ENCODE measurements at regions not wholly inside any gene's neighbourhood (a gene's known extent, or its start where the extent isn't known, plus 50 kb on each side); places are given as distances from the start of the nearest gene placed in this dataset.

GRCh38 chr11:80122211-80122610, 681.4 kb upstream of the TENM4 start:
- H4K91ac ChIP-seq (ENCODE audit: low read depth, low read length), result no peak overlapping the region
- DNase-seq, result no peak
- no peak overlapping the region for H2AK5ac ChIP-seq (ENCODE audit: low read length)
- H2BK5ac ChIP-seq (ENCODE audit: low read depth, low read length, poor library complexity), result no peak overlapping the region
- no peak overlapping the region for H4K12ac ChIP-seq (ENCODE audit: low read depth, low read length)
- H3K4me3 ChIP-seq (ENCODE audit: low read depth, low read length), result no peak overlapping the region
- no peak overlapping the region for H3K4ac ChIP-seq (ENCODE audit: low read depth, low read length)
- no peaks in the 10 kb centered on the region for H3K79me2 ChIP-seq (ENCODE audit: control insufficient read depth, insufficient read depth, low read length, poor library complexity)
- no peak overlapping the region for H3K4me2 ChIP-seq (ENCODE audit: low read length)
- no peak overlapping the region for H3K23ac ChIP-seq (ENCODE audit: low read length)
- H3K18ac ChIP-seq (ENCODE audit: low read length), result no peak overlapping the region
- no peaks in the 10 kb centered on the region for H3K27me3 ChIP-seq (ENCODE audit: insufficient read depth, low read length)
- no peak overlapping the region for H2BK12ac ChIP-seq (ENCODE audit: low read length)
- no peaks in the 10 kb centered on the region for H3K79me1 ChIP-seq (ENCODE audit: low read length)
- no peaks in the 10 kb centered on the region for H3K4me1 ChIP-seq (ENCODE audit: control insufficient read depth in 1 of 2, insufficient read depth in 2 of 2, low read length in 2 of 2)
- H3K36me3 ChIP-seq (ENCODE audit: control insufficient read depth in 1 of 2, insufficient read depth in 2 of 2, low read length in 2 of 2), result no peaks in the 10 kb centered on the region
- no peak overlapping the region for H2BK120ac ChIP-seq (ENCODE audit: insufficient read depth, low read length, poor library complexity)
- H3K9me3 ChIP-seq (ENCODE audit: insufficient read depth, low read depth, low read length), result peaks cover 5% of the 10 kb centered on the region
- no peak overlapping the region for H3K27ac ChIP-seq (ENCODE audit: low read depth, low read length)
- H2AFZ ChIP-seq (ENCODE audit: insufficient read depth, low read length, poor library complexity), result no peak overlapping the region
- no peak overlapping the region for H3K9ac ChIP-seq (ENCODE audit: low read length)
- H4K8ac ChIP-seq (ENCODE audit: low read depth, low read length), result no peak overlapping the region
- WGBS (ENCODE audit: extremely low coverage, insufficient coverage, insufficient read length), result no CpG with 5 or more reads among the region's 2 CpGs
- H3K14ac ChIP-seq (ENCODE audit: low read length), result no peak overlapping the region

- H3K27ac ChIP-seq (ENCODE audit: low read depth, low read length), result no peak overlapping the region
- no peak overlapping the region for H3K4me3 ChIP-seq (ENCODE audit: low read depth, low read length)
- H2BK5ac ChIP-seq (ENCODE audit: low read depth, low read length, poor library complexity), result no peak overlapping the region
Measured at GRCh38 chr11:80118073-80118472, 677.2 kb upstream of the TENM4 start.

GRCh38 chr11:80116796-80117195, 676.0 kb upstream of the TENM4 start:
- H2BK120ac ChIP-seq (ENCODE audit: insufficient read depth, low read length, poor library complexity), result no peak overlapping the region
- H3K79me2 ChIP-seq (ENCODE audit: control insufficient read depth, insufficient read depth, low read length, poor library complexity), result no peaks in the 10 kb centered on the region
- no peak overlapping the region for H2AK5ac ChIP-seq (ENCODE audit: low read length)
- no peak overlapping the region for H2BK12ac ChIP-seq (ENCODE audit: low read length)
- H3K4me2 ChIP-seq (ENCODE audit: low read length), result no peak overlapping the region
- no peak overlapping the region for H4K91ac ChIP-seq (ENCODE audit: low read depth, low read length)
- H3K4me1 ChIP-seq (ENCODE audit: control insufficient read depth in 1 of 2, insufficient read depth in 2 of 2, low read length in 2 of 2), result no peaks in the 10 kb centered on the region
- no peak for DNase-seq
- H3K9me3 ChIP-seq (ENCODE audit: insufficient read depth, low read depth, low read length), result no peaks in the 10 kb centered on the region
- no peak overlapping the region for H3K14ac ChIP-seq (ENCODE audit: low read length)
- H3K79me1 ChIP-seq (ENCODE audit: low read length), result no peaks in the 10 kb centered on the region
- H3K9ac ChIP-seq (ENCODE audit: low read length), result no peak overlapping the region
- H3K18ac ChIP-seq (ENCODE audit: low read length), result no peak overlapping the region
- no peak overlapping the region for H3K27ac ChIP-seq (ENCODE audit: low read depth, low read length)
- H3K23ac ChIP-seq (ENCODE audit: low read length), result no peak overlapping the region
- H3K4me3 ChIP-seq (ENCODE audit: low read depth, low read length), result no peak overlapping the region
- no peaks in the 10 kb centered on the region for H3K27me3 ChIP-seq (ENCODE audit: insufficient read depth, low read length)
- no CpG with 5 or more reads among the region's 3 CpGs for WGBS (ENCODE audit: extremely low coverage, insufficient coverage, insufficient read length)
- no peak overlapping the region for H2BK5ac ChIP-seq (ENCODE audit: low read depth, low read length, poor library complexity)
- no peak overlapping the region for H3K4ac ChIP-seq (ENCODE audit: low read depth, low read length)
- H4K8ac ChIP-seq (ENCODE audit: low read depth, low read length), result no peak overlapping the region
- H3K36me3 ChIP-seq (ENCODE audit: control insufficient read depth in 1 of 2, insufficient read depth in 2 of 2, low read length in 2 of 2), result no peaks in the 10 kb centered on the region
- H2AFZ ChIP-seq (ENCODE audit: insufficient read depth, low read length, poor library complexity), result no peak overlapping the region
- no peak overlapping the region for H4K12ac ChIP-seq (ENCODE audit: low read depth, low read length)

More at GRCh38 chr11:80118073-80118472, 677.2 kb upstream of the TENM4 start:
- Histone ChIP-seq H3K27me3 (ENCODE audit: insufficient read depth, low read length) (no peaks in the 10 kb centered on the region), H3K23ac (ENCODE audit: low read length) (no peak overlapping the region), H3K9ac (ENCODE audit: low read length) (no peak overlapping the region), H3K79me1 (ENCODE audit: low read length) (no peaks in the 10 kb centered on the region), H2BK12ac (ENCODE audit: low read length) (no peak overlapping the region), H3K4ac (ENCODE audit: low read depth, low read length) (no peak overlapping the region), H4K12ac (ENCODE audit: low read depth, low read length) (no peak overlapping the region), H3K18ac (ENCODE audit: low read length) (no peak overlapping the region), H2BK120ac (ENCODE audit: insufficient read depth, low read length, poor library complexity) (no peak overlapping the region), H3K4me1 (ENCODE audit: control insufficient read depth in 1 of 2, insufficient read depth in 2 of 2, low read length in 2 of 2) (no peaks in the 10 kb centered on the region), H3K36me3 (ENCODE audit: control insufficient read depth in 1 of 2, insufficient read depth in 2 of 2, low read length in 2 of 2) (no peaks in the 10 kb centered on the region), H2AK5ac (ENCODE audit: low read length) (no peak overlapping the region), H3K14ac (ENCODE audit: low read length) (no peak overlapping the region), H4K8ac (ENCODE audit: low read depth, low read length) (no peak overlapping the region), H3K4me2 (ENCODE audit: low read length) (no peak overlapping the region), H4K91ac (ENCODE audit: low read depth, low read length) (no peak overlapping the region), H3K79me2 (ENCODE audit: control insufficient read depth, insufficient read depth, low read length, poor library complexity) (no peaks in the 10 kb centered on the region), H2AFZ (ENCODE audit: insufficient read depth, low read length, poor library complexity) (no peak overlapping the region), H3K9me3 (ENCODE audit: insufficient read depth, low read depth, low read length) (no peaks in the 10 kb centered on the region)
- DNase-seq, result no peak
- WGBS (ENCODE audit: extremely low coverage, insufficient coverage, insufficient read length), result no CpG with 5 or more reads among the region's 2 CpGs

DNA sequence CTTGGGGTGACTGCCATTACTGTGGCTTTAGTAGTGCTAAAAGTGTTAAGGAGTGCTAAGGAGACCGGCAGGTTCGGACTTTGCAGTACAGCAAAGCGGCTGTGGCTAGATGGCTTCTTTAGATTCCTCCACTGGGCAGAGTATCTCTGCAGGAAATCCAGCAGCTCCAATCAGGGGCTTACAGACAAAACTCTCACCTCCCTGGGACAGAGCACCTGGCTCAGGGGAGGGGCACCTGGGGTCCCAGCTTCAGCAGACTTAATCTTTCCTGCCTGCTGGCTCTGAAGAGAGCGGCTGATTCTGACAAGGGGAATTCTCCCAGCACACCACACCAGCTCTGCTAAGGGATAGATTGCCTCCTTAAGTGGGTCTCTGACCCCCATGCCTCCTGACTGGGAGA, 668.8 kb upstream of the TENM4 start:
- Histone ChIP-seq H3K4me3 (ENCODE audit: low read depth, low read length) (no peak overlapping the region), H2AK5ac (ENCODE audit: low read length) (no peak overlapping the region), H3K14ac (ENCODE audit: low read length) (no peak overlapping the region), H3K79me1 (ENCODE audit: low read length) (no peaks in the 10 kb centered on the region), H3K9ac (ENCODE audit: low read length) (no peak overlapping the region), H3K9me3 (ENCODE audit: insufficient read depth, low read depth, low read length) (no peaks in the 10 kb centered on the region), H4K8ac (ENCODE audit: low read depth, low read length) (no peak overlapping the region), H3K4me1 (ENCODE audit: control insufficient read depth in 1 of 2, insufficient read depth in 2 of 2, low read length in 2 of 2) (no peaks in the 10 kb centered on the region), H3K4me2 (ENCODE audit: low read length) (no peak overlapping the region), H2AFZ (ENCODE audit: insufficient read depth, low read length, poor library complexity) (no peak overlapping the region), H3K36me3 (ENCODE audit: control insufficient read depth in 1 of 2, insufficient read depth in 2 of 2, low read length in 2 of 2) (no peaks in the 10 kb centered on the region), H3K4ac (ENCODE audit: low read depth, low read length) (no peak overlapping the region), H3K18ac (ENCODE audit: low read length) (no peak overlapping the region), H4K12ac (ENCODE audit: low read depth, low read length) (no peak overlapping the region), H4K91ac (ENCODE audit: low read depth, low read length) (no peak overlapping the region), H2BK120ac (ENCODE audit: insufficient read depth, low read length, poor library complexity) (no peak overlapping the region), H3K23ac (ENCODE audit: low read length) (no peak overlapping the region), H2BK12ac (ENCODE audit: low read length) (no peak overlapping the region), H3K27ac (ENCODE audit: low read depth, low read length) (no peak overlapping the region), H3K27me3 (ENCODE audit: insufficient read depth, low read length) (no peaks in the 10 kb centered on the region), H2BK5ac (ENCODE audit: low read depth, low read length, poor library complexity) (no peak overlapping the region), H3K79me2 (ENCODE audit: control insufficient read depth, insufficient read depth, low read length, poor library complexity) (no peaks in the 10 kb centered on the region)
- WGBS (ENCODE audit: extremely low coverage, insufficient coverage, insufficient read length), result no CpG with 5 or more reads among the region's 4 CpGs
- DNase-seq, result no peak

Measured in trophoblast cell (in vitro differentiated cells and primary cell).